ENCODE measurements at regions not wholly inside any gene's neighbourhood (a gene's known extent, or its start where the extent isn't known, plus 50 kb on each side); places are given as distances from the start of the nearest gene placed in this dataset.

- H3K27ac ChIP-seq, result no peak overlapping the region
- no peaks in the 10 kb centered on the region for H3K36me3 ChIP-seq
- TF ChIP-seq CTCF (IDR thresholded peaks at IDR 0.05), result no peak
- no peak for TF ChIP-seq POLR2A (IDR thresholded peaks at IDR 0.05)
- no peaks in the 10 kb centered on the region for H3K27me3 ChIP-seq
- H3K4me3 ChIP-seq, result no peak overlapping the region
- no peak for DNase-seq
- H3K4me1 ChIP-seq, result peaks cover 0 to 3% (median 0%) of the 10 kb centered on the region in 4 donors
- no peaks in the 10 kb centered on the region for H3K9me3 ChIP-seq
Measured at GRCh38 chr15:47988564-47988963, 132.2 kb upstream of the SLC24A5 start.

GRCh38 chr15:47990821-47991220, 130.0 kb upstream of the SLC24A5 start:
- no peak for DNase-seq
- TF ChIP-seq CTCF (IDR thresholded peaks at IDR 0.05), result no peak
- TF ChIP-seq POLR2A (IDR thresholded peaks at IDR 0.05), result no peak
- no peaks in the 10 kb centered on the region for H3K36me3 ChIP-seq
- no peaks in the 10 kb centered on the region for H3K27me3 ChIP-seq
- H3K27ac ChIP-seq, result no peak overlapping the region
- no peak overlapping the region for H3K4me3 ChIP-seq
- peaks cover 0 to 3% (median 0%) of the 10 kb centered on the region in 4 donors for H3K4me1 ChIP-seq
- no peaks in the 10 kb centered on the region for H3K9me3 ChIP-seq

GRCh38 chr15:47991357-47991756, 129.4 kb upstream of the SLC24A5 start:
- TF ChIP-seq CTCF (IDR thresholded peaks at IDR 0.05), result no peak
- TF ChIP-seq POLR2A (IDR thresholded peaks at IDR 0.05), result no peak
- H3K4me1 ChIP-seq, result peaks cover 0 to 3% (median 0%) of the 10 kb centered on the region in 4 donors
- no peak for DNase-seq
- H3K4me3 ChIP-seq, result no peak overlapping the region
- H3K36me3 ChIP-seq, result no peaks in the 10 kb centered on the region
- no peaks in the 10 kb centered on the region for H3K9me3 ChIP-seq
- H3K27ac ChIP-seq, result no peak overlapping the region
- H3K27me3 ChIP-seq, result no peaks in the 10 kb centered on the region

GRCh38 chr15:47993051-47993450, 127.7 kb upstream of the SLC24A5 start:
- no peak overlapping the region for H3K4me3 ChIP-seq
- no peak overlapping the region for H3K27ac ChIP-seq
- H3K9me3 ChIP-seq, result no peaks in the 10 kb centered on the region
- DNase-seq, result no peak
- H3K36me3 ChIP-seq, result no peaks in the 10 kb centered on the region
- TF ChIP-seq POLR2A (IDR thresholded peaks at IDR 0.05) (no peak), CTCF (IDR thresholded peaks at IDR 0.05) (no peak)
- no peaks in the 10 kb centered on the region for H3K27me3 ChIP-seq
- H3K4me1 ChIP-seq, result peaks cover 0 to 4% (median 0%) of the 10 kb centered on the region in 4 donors

- TF ChIP-seq POLR2A (IDR thresholded peaks at IDR 0.05) (no peak), CTCF (IDR thresholded peaks at IDR 0.05) (no peak)
- Histone ChIP-seq H3K36me3 (no peaks in the 10 kb centered on the region), H3K27me3 (no peaks in the 10 kb centered on the region), H3K4me1 (peaks cover 0 to 4% (median 0%) of the 10 kb centered on the region in 4 donors), H3K27ac (no peak overlapping the region), H3K9me3 (no peaks in the 10 kb centered on the region), H3K4me3 (no peak overlapping the region)
- DNase-seq, result no peak
Measured at GRCh38 chr15:47997195-47998080, 123.4 kb upstream of the SLC24A5 start.
